NOMO-1 treated with dmso at 0.1 percent for 144 hours (cell line): ENCODE measurements at regions not wholly inside any gene's neighbourhood (a gene's known extent, or its start where the extent isn't known, plus 50 kb on each side); places are given as distances from the start of the nearest gene placed in this dataset.

ENCODE experiments used
- DNase-seq: peaks from one replicate; lab custom pipeline; 2025; ENCODE audit not compliant: unreplicated experiment; lab: John Stamatoyannopoulos, UW

DNA sequence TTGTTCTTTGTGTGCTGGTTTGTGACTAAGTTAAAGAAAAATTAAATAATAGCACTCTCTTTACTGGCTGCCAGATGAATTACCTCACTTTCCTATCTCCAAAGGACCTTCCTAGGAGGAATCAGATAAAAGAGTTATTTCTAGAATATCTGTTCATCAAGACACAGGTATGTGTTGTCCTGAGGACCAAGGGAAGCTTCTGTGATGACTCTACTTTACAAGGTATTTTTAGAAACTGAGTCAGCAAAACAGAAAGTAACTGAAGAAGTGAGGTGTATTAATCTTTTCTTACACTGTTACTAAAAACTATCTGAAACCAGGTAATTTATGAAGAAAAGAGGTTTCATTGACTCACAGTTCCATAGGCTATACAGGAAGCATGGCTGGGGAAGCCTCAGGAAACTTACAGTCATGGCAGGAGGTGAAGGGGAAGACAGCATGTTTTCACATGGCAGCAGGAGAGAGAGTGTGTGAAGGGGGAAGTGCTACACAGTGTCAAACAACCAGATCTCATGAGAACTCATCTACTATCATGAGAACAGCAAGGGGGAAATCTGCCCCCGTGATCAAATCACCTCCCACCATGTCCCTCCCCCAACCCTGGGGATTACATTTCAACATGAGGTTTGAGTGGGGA lies 189.2 kb upstream of the DMAC1 start:
- no peak for DNase-seq

DNA sequence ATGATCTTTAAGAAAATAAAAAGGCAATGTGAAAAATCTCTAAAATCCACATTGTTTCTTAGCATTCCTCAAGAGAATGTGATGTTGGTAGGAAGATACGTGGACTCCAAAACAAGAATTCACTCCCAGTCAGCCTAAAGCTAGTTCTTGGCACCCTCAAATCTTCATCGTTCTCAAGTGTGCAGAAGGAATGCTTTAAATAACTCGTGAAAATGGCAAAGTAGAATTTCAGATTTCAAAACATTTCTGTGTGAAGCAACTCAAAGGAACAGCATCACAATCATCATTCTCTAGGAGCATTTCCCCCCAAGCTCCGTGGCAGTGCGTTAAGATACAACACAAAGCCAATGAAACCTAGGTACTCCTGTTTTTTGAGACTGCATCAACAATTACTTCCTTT lies 185.1 kb upstream of the DMAC1 start:
- DNase-seq, result no peak

DNA sequence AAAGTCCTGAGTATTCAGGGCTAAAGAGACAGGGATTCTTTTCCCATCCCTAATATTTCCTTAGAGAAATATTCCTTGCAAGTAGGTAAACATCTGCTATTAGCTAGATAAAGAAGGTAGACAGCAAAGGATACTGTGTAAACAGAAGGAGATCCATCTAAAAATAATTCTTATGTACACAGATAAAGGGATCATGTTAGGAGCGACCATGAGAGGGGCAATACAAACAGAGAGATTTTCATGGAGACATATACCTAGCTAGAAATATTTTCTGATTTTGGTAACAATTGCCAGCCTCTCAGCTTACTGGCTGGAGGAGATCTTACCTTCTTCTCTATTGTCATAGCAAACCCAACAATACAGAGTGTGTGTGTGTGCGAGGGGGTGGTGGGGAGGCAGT lies 184.6 kb upstream of the DMAC1 start:
- DNase-seq, result no peak

DNA sequence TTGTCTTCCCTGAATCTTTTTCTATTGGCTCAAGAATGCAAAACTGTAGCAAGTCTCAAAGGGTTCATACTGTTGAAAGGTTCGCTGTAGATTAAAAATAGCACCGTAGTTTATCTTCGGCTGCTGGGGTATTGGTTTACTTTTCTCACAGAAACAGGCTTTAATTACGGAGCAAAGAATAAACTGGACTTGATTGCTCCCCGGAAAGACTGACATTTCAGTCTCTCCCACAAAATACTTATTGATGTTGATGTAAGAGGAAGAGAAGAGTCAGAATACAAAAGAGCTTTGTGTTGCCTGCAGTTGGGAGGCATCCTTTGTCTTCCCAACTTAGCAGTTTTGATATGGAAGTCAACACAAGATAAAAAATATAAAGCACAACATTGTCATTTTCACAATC lies 183.9 kb upstream of the DMAC1 start:
- DNase-seq, result no peak

DNA sequence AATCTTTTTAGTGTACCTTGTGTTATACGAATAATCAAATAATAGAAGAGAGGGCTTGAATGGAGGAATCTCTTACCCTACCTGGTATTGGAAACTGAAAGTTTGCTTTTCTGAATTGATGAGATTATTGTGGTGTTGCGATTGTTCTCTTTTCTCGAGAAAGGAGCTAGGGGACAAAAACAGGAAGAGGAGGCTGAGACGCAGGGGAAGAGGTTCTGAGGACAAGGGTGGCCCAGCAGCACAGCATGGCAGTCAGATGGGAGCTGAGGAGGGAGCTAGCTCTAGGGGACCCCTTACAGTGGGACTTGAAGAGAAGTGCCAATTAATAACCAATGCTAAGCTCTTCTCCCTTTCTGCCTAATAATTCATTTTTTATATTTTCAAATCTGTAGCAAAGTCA lies 183.3 kb upstream of the DMAC1 start:
- DNase-seq, result no peak

DNA sequence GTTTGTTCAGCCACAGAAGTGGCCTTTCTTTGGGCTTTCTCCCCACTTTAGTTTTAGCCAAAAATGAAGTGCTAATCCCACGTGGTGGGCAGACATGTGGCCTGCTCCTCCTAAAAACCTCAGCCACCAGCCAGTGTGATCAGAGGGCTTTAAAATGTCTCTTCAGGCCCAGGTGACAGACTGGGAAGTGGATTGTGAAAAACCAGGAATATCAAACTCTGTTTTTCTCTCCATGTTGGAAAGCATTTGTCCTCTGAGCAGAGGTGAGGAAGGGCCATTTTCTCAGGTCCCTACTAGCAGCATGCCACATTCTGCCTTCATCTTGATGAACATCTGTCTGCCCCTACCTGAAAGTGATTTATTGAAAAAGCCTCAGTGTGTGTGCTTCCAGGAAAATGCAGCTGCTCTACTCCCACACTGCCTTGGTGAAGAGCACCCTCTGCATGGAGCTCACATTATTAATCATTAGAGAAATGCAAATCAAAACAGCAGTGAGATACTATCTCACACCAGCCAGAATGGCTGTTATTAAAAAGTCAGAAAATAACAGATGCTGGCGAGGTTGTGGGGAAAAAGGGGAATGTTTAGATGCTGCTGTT lies 181.2 kb upstream of the DMAC1 start:
- no peak for DNase-seq

DNA sequence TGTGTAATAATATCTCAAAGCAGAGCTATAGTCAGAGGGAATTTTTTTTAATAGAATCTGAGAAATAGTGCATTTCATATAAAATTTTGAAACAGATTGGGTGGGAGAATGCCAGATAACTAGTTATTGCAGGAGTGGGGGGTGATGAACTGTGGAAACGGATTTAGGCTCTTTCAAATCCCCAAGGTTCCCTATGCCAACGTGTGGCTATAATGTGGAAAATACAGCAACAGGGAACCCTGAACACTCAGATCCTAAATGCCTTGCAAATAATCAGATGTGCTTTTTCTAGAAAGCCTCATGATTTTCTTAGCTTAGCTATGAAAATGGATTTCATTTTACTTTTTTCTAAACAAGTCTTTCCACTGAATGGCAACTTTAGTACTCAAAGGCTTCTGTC lies 180.5 kb upstream of the DMAC1 start:
- DNase-seq, result no peak

DNA sequence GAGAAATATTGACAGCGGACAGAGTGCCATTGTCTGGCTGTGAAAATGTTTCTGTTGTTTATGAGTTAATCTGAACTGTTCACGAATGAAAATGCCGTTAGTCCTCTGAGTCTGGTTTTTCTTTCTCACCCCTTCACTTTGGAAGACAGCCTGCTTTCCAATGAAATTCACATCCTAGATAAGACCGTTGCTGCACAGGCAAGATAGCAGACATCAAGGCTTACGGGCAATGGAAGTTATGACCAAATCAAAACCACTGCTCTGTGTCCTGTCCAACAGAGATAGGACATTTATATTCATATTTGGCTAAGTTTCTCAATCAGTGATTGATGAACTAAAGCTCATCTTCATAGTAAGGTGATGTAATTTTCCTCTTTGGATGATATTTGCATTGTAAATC lies 180.0 kb upstream of the DMAC1 start:
- DNase-seq, result no peak

DNA sequence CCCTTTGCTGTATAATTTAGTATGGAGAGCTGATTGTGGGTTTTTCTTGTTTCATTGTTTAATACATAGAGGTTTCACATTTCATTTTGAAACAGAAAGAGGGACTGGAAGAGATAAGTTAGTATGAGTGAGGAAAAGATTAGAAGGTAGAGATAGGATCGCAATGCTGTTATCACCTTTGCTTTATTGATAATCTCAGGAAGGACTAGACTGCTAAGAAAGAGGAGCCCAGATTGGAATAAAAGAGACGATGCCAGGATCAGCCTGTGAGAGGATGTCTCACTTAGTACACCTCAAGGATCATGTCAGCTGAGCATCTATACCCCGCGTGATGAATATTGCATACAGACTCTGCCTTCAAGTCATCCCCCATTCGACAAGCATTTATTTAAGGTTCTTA lies 178.0 kb upstream of the DMAC1 start:
- no peak for DNase-seq

DNA sequence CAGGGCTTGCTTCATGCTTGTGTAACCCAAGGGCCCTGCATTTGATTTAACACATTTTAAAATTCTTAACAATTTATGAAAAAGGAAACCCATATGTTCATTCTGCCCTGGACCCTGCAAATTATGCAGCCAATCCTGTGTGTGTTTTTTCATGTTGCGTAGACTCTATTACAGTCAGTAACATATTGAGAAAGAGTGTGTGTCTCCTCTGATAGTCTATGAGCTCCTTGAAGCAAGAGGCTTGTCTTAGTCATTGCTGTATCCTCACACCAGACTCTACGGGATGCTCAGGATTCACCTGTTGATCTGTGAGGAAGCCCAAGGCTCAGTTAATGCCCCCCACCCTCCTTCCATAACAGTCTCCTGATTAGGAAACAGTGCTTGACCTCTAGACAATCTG lies 177.3 kb upstream of the DMAC1 start:
- no peak for DNase-seq

DNA sequence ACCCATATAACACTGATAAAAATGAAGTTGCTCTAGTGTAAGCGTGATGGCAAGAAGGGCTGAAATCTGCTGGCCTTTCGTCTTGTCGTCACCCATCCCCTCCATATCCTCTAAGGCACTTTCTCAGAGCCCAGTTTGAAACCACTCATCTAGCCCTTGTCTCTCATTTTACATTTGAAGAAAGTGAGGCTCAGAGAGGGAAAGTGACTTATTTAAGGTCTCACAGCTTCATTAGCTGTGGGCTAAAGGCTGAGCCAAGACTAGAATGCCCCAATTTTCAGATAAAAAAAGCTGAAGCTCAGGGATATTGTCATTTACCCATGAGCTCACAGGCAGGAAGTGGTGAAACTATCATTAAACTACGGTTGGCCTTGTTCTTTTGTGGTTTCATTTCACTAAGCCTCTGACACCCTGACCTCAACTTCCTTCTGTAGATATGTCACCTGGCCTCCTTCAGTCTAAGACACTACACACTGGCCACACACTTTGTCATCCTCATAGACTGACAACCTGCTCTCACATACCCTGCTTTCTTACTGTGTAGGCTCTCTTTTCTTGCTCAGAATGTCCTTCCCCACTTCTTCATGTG lies 176.7 kb upstream of the DMAC1 start:
- DNase-seq, result peak; percentile 64

DNA sequence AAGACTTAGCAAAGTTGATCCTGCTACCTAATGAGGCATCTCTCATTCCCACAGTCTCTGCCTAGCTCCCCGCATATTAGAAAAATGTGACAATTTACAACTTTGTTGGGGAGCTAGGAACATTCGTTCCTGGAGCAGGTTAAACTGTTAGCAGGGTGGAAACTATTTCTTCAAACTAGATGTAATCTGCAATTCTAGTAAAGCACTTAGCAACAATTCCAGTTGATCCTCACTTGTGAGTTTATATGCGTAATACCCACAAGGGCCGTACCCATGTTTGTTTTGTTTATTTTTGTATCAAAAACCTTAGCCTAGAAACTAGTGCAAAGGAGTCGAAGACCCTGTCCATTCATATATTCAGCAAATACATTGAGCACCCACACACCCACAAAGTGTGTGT lies 175.8 kb upstream of the DMAC1 start:
- DNase-seq, result no peak

DNA sequence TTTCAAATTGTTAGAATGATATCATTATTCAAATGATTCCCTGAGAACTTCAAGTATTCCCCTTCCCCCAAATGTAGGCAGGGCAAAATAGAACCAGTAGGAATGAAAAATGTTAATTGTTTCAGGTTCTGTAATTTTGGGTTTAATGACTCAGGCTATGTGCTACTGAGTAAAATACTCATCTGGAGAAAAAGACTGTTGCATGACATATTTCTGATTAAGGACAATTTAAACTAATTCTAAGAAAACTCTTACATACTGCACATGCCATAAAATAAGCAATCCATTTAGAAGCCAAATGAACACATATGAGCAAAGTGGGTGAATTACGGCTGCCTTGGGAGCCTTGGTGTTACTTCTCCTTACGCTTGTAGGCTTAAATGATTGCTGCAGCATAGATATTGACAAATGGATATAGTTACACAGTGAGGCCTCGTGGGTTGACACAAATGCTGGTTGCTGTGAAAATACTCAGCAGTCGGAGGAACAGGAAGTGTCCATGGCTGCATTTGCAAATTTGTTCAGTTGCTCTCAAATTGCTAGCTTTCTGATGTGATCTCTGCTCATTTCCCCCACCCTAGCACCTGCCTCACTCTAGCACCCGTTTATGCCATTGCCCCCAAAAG lies 174.9 kb upstream of the DMAC1 start:
- no peak for DNase-seq

DNA sequence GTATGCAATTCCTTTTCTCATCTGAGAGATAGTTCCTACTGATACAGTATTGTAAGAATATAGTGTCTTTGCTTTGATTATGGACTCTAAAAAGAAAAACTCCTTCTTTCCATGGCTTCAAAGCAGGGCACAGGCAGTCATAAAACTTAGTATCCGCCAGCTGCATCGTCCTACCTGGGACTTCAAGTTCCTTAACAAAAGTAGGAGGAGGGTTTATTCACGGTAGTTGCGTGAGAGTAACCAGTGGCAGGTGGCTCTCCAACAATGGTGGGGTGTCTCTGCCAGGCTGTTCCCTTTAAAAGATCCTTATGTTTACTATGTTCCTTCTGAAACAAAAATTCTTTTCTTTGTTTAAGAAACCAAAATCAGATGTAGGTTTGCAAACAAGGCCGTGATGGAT lies 173.5 kb upstream of the DMAC1 start:
- no peak for DNase-seq

DNA sequence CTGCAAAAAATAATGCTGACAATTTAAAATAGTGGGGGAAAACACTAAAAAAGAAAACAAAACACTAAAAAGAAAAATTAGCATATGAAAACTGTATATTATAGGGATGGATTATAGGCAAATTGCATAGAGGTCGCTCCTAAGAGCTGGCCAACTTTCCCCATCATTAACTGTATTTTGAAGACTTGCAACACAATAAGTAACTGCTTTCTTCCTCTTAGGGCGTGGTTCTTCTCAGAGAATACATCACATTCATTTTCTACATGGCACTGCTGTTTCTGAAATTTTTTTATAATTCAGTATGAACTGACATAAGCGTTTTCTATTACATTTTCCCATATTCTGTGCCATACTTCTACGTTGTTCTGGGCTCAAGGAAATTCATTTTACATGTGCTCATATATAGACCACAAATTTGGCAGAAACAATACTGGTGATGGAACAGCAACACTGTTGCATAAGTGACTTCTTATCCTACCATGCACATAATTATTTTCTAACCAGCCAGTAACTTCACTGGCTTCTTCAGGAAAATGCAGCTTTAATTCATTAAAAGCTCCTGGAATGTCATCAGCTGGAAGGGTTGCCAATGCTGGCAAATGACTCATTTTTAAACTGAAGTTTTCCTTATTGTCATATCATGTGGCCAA lies 171.2 kb upstream of the DMAC1 start:
- no peak for DNase-seq

DNA sequence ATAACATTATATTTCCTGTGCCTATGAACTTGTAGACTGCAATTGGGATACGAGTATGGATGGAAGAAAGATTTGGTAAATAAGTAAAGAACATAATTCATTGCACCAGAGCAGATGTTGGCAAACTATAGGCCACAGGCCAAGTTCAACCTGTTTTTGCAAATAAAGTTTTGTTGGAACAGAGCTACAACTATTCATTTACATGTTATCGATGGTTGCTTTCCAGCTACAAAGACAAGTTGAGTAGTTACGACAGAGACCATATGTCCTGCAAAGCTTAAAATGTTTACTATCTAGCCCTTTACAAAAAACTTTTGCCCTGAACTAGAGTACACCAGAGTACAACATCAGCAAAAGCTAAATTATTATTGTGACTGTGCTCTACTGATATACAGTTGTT lies 169.1 kb upstream of the DMAC1 start:
- DNase-seq, result no peak

DNA sequence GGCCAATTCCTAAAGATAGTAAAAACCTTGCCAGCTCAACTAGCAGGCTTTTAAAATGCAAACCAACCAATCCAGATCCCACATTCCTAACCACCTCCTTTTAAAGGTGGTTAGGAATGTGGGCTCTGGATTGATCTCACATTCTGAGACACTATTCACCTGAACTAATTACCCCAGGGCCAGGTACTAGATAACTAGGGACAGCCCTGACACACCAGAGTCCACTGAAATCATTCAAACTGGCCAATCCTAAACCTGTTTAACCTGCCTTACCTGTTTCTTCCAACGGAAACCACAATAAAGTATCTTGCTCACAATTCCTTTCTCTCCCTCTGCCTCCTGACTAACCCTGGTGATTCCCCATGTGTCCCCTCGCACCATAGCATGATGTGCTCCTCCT lies 168.3 kb upstream of the DMAC1 start:
- no peak for DNase-seq

DNA sequence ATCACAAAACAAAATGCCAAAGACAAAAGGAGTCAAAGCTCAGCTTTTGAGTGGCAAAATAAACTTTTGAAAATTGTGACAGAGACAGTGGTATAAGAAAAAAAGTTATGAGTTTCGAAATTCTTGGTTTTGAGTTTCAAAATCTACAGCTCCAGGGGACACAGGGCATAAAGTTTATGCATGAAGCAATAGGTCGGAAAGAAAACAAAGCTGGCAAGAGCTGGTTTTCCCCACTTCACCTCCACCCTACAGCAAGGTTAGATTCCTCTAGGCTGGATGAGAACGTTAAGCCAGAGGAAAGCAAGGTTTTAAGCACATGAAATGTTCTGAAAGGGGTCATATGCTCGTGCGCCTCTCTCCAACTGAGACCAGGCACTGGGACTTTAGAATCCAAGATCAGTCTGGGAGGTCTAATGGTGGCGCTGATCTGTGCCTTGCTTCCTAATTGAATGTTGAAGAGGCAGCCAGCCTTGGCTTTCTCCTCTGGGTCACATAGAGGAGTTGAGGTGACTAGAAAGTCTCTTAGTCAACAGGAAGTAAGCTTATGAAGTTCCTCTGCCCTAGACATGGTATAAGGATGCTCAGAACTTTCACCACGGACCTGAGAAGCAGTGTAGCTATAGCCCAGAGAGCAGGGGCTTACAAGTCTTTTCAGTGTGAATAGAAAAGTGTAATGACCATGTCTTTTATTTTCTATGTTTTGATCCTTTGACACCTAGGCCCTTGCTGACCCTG lies 167.7 kb upstream of the DMAC1 start:
- no peak for DNase-seq

DNA sequence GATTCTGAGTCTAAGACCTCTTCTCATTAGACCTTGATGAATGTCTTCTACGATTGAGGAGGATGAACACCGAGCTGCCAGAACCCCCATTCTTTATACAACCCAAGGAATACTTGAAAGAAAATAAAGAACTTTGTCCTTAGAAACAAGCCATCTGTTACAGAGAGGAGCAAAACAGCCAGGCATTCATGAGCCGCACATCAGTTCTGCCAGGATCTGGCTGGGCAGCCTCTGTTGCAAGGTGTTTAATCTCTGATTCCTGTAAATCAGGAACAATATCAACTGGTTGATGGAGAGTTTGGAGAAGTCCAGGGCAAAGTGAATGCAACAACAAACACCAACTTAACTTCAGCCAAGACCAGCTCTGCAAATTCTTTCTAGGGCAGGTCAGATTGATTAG lies 165.5 kb upstream of the DMAC1 start:
- no peak for DNase-seq

DNA sequence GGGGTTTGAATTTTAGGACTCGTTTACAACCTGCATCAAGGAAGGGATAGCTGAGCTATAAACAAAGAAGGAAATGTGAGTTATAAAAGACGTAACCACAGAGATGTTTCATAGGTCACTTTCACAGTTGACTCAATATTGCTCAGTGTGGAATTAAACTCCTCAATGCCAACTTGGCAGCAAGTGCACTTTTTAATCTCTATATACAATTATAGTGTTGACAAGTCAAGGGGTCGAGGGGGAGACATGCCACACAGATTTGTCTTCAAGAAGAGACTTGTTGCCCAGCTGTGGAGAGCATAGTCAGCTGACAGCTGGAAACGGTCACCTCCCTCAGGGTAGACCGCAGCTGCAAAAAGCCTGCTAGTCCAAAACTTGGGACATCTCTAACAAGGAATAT lies 163.4 kb upstream of the DMAC1 start:
- no peak for DNase-seq

DNA sequence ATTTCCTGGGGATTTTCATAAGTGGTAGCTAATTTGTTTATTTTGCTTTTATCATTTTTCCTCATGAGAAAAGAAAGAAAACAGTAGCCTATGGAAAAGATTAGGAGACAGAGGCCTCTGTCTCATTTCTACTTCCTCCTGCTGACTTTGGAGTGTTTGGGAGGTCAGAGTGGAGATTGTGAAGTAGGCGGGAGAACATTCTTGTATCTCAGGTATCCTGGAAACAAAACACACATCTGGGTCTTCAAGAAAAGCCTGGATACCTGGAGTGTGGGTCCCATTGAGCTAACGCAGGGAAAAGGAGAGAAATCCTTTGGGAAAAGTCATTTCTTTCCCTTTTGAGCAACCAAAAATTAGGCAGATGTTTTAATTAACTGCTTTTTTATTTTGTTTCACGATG lies 161.5 kb upstream of the DMAC1 start:
- no peak for DNase-seq
